GM23338 (cell line): ENCODE measurements at regions not wholly inside any gene's neighbourhood (a gene's known extent, or its start where the extent isn't known, plus 50 kb on each side); places are given as distances from the start of the nearest gene placed in this dataset.

Experiments
- ATAC-seq: fragments of 200-7000 bp; cut with Tn5 transposase; 3 replicates; pipeline ENCODE4 v1.9.1; 2020
- DNase-seq: peaks from one replicate; pipeline ENCODE4 v3.0.0-alpha.2; 2015; ENCODE audit warnings: low spot score
- H2AFZ ChIP-seq: fragments of 200-600 bp; sonication (generic); 2 replicates; pipeline ENCODE4 v1.8.0; 2016; ENCODE audit warnings: antibody characterized with exemption, mild to moderate bottlenecking, moderate library complexity
- H3F3A ChIP-seq: fragments of 200-600 bp; sonication (generic); replicated peaks from 2 replicates; pipeline ENCODE4 v1.8.0; 2017; ENCODE audit warnings: antibody characterized with exemption, mixed run types, low read depth
- H3K27ac ChIP-seq: fragments of 200-600 bp; sonication (generic); 2 replicates; pipeline ENCODE4 v1.6.1; 2016; ENCODE audit warnings: low read depth
- H3K27me3 ChIP-seq: fragments of 200-600 bp; sonication (generic); 2 replicates; pipeline ENCODE4 v1.8.0; 2016; ENCODE audit warnings: mild to moderate bottlenecking, mixed run types, moderate library complexity; ENCODE audit not compliant: insufficient read depth
- H3K36me3 ChIP-seq: fragments of 200-600 bp; sonication (generic); 2 replicates; pipeline ENCODE4 v1.8.0; 2016; ENCODE audit warnings: mild to moderate bottlenecking; ENCODE audit not compliant: insufficient read depth
- H3K4me1 ChIP-seq: fragments of 200-600 bp; sonication (generic); 2 replicates; pipeline ENCODE4 v1.8.0; 2016; ENCODE audit warnings: mild to moderate bottlenecking, moderate library complexity; ENCODE audit not compliant: insufficient read depth
- H3K4me2 ChIP-seq: fragments of 200-600 bp; sonication (generic); 2 replicates; pipeline ENCODE4 v1.7.1; 2017; ENCODE audit warnings: mixed run types
- H3K4me3 ChIP-seq: fragments of 200-600 bp; sonication (generic); 2 replicates; pipeline ENCODE4 v1.6.1; 2016; ENCODE audit warnings: mixed run types
- H3K79me2 ChIP-seq: fragments of 200-600 bp; sonication (generic); replicated peaks from 2 replicates; pipeline ENCODE4 v1.8.0; 2017; ENCODE audit warnings: mild to moderate bottlenecking; ENCODE audit not compliant: insufficient read depth
- H3K9me2 ChIP-seq: fragments of 200-600 bp; sonication (generic); 2 replicates; pipeline ENCODE4 v1.8.0; 2017; ENCODE audit not compliant: insufficient read depth
- H4K20me1 ChIP-seq: fragments of 200-600 bp; sonication (generic); replicated peaks from 2 replicates; pipeline ENCODE4 v1.8.0; 2017; ENCODE audit warnings: mild to moderate bottlenecking; ENCODE audit not compliant: insufficient read depth
- H3K27ac Mint-ChIP-seq: 2 replicates; pipeline ENCODE4 v1.8.0; 2020; ENCODE audit warnings: inconsistent platforms, mild to moderate bottlenecking, moderate library complexity, mixed read lengths
- H3K27me3 Mint-ChIP-seq: 3 replicates; pipeline ENCODE4 v1.8.0; 2022; ENCODE audit warnings: low read depth, mild to moderate bottlenecking, moderate library complexity, mixed read lengths, inconsistent platforms; ENCODE audit not compliant: insufficient read depth, poor library complexity
- H3K36me3 Mint-ChIP-seq: 3 replicates; pipeline ENCODE4 v1.8.0; 2021; ENCODE audit warnings: low read depth, mild to moderate bottlenecking, inconsistent platforms, moderate library complexity, mixed read lengths
- H3K4me1 Mint-ChIP-seq: 3 replicates; pipeline ENCODE4 v1.8.0; 2020; ENCODE audit warnings: mild to moderate bottlenecking, inconsistent platforms, mixed read lengths
- H3K4me3 Mint-ChIP-seq: 3 replicates; pipeline ENCODE4 v1.8.0; 2021; ENCODE audit warnings: moderate library complexity, mild to moderate bottlenecking, inconsistent platforms, mixed read lengths
- H3K9me3 Mint-ChIP-seq: 3 replicates; pipeline ENCODE4 v1.8.0; 2020; ENCODE audit warnings: moderate library complexity, mild to moderate bottlenecking, inconsistent platforms, mixed read lengths
- CREB1 ChIP-seq: fragments of 250-450 bp; sonication (Bioruptor Pico); IDR thresholded peaks from 2 replicates; pipeline ENCODE4 v1.5.0; 2020; ENCODE audit warnings: low read depth, mild to moderate bottlenecking, moderate library complexity
- EZH2phosphoT487 ChIP-seq: fragments of 200-600 bp; sonication (generic); IDR thresholded peaks from one replicate; pipeline ENCODE4 v1.8.1; 2018; ENCODE audit warnings: antibody characterized with exemption; ENCODE audit not compliant: unreplicated experiment
- NANOG ChIP-seq: IDR thresholded peaks from 2 replicates; pipeline ENCODE4 v1.6.1; 2016; ENCODE audit warnings: antibody characterized with exemption, borderline replicate concordance
- STAT1 ChIP-seq: IDR thresholded peaks from one replicate; pipeline ENCODE4 v1.6.1; 2016; ENCODE audit warnings: antibody characterized with exemption; ENCODE audit not compliant: unreplicated experiment
- ZNF114 ChIP-seq: fragments of 250-450 bp; sonication (Bioruptor Pico); IDR thresholded peaks from 2 replicates; pipeline ENCODE4 v1.5.0; 2020; ENCODE audit warnings: mild to moderate bottlenecking, moderate library complexity
- ZNF331 ChIP-seq: fragments of 250-450 bp; sonication (Bioruptor Pico); IDR thresholded peaks from 2 replicates; pipeline ENCODE4 v1.5.0; 2020; ENCODE audit warnings: low read depth, mild to moderate bottlenecking, moderate library complexity
- TF ChIP-seq, protein P1 (sequence below), 2 experiments: fragments of 200-600 bp in 1 of 2; sonication (generic) in 1 of 2; conservative IDR thresholded peaks; 2 replicates each; pipeline versions ENCODE4 v1.5.1 to v1.6.1; 2016 to 2017; ENCODE audit warnings: antibody characterized with exemption in 2 of 2, low read depth in 2 of 2, mild to moderate bottlenecking in 2 of 2, moderate library complexity in 1 of 2
- TF ChIP-seq, protein P2 (sequence below): IDR thresholded peaks from one replicate; pipeline ENCODE4 v1.6.1; 2018; ENCODE audit warnings: antibody characterized with exemption; ENCODE audit not compliant: unreplicated experiment
- TF ChIP-seq, protein P3 (sequence below): IDR thresholded peaks from 2 replicates; pipeline ENCODE4 v1.6.1; 2016; ENCODE audit warnings: antibody characterized with exemption
- TF ChIP-seq, protein P4 (sequence below): fragments of 250-450 bp; sonication (Bioruptor Pico); IDR thresholded peaks from 2 replicates; pipeline ENCODE4 v1.5.0; 2020; ENCODE audit warnings: mild to moderate bottlenecking, moderate library complexity

DNA sequence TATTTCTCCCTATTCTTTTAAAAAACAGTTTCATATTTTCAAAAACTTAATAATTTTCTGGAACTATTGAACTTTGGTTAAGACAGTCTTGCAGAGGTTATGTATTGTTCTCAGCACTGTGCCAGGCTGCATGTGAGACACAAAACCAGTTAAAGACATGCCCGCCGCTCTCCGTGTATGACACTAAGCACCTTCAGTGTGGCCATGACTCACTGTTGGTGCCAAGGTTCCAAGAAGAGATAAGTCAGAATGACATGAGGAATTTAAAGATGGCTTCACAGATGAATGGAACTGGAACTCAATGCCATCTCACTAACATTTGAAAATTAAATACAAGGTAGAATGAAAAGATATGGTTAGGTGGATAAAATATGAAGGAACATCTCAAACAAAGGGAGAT, 525.5 kb upstream of the ZFP42 start (continued):
- TF ChIP-seq STAT1 (no peak), ZNF331 (CRISPR knock-in tag) (no peak), NANOG (no peak), ZNF114 (CRISPR knock-in tag) (no peak), CREB1 (no peak), EZH2phosphoT487 (no peak)
- TF ChIP-seq, protein P1, sequence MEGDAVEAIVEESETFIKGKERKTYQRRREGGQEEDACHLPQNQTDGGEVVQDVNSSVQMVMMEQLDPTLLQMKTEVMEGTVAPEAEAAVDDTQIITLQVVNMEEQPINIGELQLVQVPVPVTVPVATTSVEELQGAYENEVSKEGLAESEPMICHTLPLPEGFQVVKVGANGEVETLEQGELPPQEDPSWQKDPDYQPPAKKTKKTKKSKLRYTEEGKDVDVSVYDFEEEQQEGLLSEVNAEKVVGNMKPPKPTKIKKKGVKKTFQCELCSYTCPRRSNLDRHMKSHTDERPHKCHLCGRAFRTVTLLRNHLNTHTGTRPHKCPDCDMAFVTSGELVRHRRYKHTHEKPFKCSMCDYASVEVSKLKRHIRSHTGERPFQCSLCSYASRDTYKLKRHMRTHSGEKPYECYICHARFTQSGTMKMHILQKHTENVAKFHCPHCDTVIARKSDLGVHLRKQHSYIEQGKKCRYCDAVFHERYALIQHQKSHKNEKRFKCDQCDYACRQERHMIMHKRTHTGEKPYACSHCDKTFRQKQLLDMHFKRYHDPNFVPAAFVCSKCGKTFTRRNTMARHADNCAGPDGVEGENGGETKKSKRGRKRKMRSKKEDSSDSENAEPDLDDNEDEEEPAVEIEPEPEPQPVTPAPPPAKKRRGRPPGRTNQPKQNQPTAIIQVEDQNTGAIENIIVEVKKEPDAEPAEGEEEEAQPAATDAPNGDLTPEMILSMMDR (conservative IDR thresholded peaks at IDR 0.05; ENCODE audit: low read depth in 2 of 2) = no peak
- TF ChIP-seq, protein P2, sequence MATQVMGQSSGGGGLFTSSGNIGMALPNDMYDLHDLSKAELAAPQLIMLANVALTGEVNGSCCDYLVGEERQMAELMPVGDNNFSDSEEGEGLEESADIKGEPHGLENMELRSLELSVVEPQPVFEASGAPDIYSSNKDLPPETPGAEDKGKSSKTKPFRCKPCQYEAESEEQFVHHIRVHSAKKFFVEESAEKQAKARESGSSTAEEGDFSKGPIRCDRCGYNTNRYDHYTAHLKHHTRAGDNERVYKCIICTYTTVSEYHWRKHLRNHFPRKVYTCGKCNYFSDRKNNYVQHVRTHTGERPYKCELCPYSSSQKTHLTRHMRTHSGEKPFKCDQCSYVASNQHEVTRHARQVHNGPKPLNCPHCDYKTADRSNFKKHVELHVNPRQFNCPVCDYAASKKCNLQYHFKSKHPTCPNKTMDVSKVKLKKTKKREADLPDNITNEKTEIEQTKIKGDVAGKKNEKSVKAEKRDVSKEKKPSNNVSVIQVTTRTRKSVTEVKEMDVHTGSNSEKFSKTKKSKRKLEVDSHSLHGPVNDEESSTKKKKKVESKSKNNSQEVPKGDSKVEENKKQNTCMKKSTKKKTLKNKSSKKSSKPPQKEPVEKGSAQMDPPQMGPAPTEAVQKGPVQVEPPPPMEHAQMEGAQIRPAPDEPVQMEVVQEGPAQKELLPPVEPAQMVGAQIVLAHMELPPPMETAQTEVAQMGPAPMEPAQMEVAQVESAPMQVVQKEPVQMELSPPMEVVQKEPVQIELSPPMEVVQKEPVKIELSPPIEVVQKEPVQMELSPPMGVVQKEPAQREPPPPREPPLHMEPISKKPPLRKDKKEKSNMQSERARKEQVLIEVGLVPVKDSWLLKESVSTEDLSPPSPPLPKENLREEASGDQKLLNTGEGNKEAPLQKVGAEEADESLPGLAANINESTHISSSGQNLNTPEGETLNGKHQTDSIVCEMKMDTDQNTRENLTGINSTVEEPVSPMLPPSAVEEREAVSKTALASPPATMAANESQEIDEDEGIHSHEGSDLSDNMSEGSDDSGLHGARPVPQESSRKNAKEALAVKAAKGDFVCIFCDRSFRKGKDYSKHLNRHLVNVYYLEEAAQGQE = no peak
- TF ChIP-seq, protein P3, sequence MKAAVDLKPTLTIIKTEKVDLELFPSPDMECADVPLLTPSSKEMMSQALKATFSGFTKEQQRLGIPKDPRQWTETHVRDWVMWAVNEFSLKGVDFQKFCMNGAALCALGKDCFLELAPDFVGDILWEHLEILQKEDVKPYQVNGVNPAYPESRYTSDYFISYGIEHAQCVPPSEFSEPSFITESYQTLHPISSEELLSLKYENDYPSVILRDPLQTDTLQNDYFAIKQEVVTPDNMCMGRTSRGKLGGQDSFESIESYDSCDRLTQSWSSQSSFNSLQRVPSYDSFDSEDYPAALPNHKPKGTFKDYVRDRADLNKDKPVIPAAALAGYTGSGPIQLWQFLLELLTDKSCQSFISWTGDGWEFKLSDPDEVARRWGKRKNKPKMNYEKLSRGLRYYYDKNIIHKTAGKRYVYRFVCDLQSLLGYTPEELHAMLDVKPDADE = no peak

DNA sequence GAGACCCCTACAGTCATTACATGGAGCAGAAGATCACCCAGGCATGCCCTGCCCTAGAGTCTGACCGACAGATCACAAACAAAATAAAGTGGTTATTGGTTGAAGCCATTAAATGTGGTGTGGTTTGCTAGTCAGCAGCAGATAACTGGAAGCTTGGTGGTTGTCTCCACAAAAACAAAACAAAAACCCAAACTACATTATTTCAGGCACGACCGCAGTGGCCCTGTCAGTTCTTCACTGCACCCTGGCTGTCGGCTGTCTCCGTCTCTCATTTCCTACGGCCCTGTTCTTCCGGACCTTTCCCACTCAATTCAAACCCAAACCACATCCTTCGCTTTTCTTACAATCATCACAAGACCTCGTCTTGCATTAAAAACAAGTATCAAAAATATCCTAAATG, 521.3 kb upstream of the ZFP42 start:
- Histone ChIP-seq H3K27me3 (no peaks in the 10 kb centered on the region), H3K4me1 (no peaks in the 10 kb centered on the region), H3K4me2 (no peak overlapping the region), H3K79me2 (no peaks in the 10 kb centered on the region), H4K20me1 (no peaks in the 10 kb centered on the region), H2AFZ (no peak overlapping the region), H3K4me3 (no peak overlapping the region), H3K9me2 (no peaks in the 10 kb centered on the region), H3F3A (no peaks in the 10 kb centered on the region), H3K36me3 (no peaks in the 10 kb centered on the region), H3K27ac (no peak overlapping the region)
- Mint-ChIP-seq H3K9me3 (no peaks in the 10 kb centered on the region), H3K4me3 (no peak overlapping the region), H3K36me3 (no peaks in the 10 kb centered on the region; the same call in 2 of the 3 replicates), H3K27ac (no peak overlapping the region), H3K4me1 (no peaks in the 10 kb centered on the region), H3K27me3 (no peaks in the 10 kb centered on the region)
- ATAC-seq (no peak), DNase-seq (no peak)
- TF ChIP-seq, protein P1 (conservative IDR thresholded peaks at IDR 0.05; ENCODE audit: low read depth in 2 of 2) = no peak
- TF ChIP-seq ZNF114 (CRISPR knock-in tag) (no peak), EZH2phosphoT487 (no peak), CREB1 (no peak), ZNF331 (CRISPR knock-in tag) (no peak), NANOG (no peak)
- TF ChIP-seq, protein P4, sequence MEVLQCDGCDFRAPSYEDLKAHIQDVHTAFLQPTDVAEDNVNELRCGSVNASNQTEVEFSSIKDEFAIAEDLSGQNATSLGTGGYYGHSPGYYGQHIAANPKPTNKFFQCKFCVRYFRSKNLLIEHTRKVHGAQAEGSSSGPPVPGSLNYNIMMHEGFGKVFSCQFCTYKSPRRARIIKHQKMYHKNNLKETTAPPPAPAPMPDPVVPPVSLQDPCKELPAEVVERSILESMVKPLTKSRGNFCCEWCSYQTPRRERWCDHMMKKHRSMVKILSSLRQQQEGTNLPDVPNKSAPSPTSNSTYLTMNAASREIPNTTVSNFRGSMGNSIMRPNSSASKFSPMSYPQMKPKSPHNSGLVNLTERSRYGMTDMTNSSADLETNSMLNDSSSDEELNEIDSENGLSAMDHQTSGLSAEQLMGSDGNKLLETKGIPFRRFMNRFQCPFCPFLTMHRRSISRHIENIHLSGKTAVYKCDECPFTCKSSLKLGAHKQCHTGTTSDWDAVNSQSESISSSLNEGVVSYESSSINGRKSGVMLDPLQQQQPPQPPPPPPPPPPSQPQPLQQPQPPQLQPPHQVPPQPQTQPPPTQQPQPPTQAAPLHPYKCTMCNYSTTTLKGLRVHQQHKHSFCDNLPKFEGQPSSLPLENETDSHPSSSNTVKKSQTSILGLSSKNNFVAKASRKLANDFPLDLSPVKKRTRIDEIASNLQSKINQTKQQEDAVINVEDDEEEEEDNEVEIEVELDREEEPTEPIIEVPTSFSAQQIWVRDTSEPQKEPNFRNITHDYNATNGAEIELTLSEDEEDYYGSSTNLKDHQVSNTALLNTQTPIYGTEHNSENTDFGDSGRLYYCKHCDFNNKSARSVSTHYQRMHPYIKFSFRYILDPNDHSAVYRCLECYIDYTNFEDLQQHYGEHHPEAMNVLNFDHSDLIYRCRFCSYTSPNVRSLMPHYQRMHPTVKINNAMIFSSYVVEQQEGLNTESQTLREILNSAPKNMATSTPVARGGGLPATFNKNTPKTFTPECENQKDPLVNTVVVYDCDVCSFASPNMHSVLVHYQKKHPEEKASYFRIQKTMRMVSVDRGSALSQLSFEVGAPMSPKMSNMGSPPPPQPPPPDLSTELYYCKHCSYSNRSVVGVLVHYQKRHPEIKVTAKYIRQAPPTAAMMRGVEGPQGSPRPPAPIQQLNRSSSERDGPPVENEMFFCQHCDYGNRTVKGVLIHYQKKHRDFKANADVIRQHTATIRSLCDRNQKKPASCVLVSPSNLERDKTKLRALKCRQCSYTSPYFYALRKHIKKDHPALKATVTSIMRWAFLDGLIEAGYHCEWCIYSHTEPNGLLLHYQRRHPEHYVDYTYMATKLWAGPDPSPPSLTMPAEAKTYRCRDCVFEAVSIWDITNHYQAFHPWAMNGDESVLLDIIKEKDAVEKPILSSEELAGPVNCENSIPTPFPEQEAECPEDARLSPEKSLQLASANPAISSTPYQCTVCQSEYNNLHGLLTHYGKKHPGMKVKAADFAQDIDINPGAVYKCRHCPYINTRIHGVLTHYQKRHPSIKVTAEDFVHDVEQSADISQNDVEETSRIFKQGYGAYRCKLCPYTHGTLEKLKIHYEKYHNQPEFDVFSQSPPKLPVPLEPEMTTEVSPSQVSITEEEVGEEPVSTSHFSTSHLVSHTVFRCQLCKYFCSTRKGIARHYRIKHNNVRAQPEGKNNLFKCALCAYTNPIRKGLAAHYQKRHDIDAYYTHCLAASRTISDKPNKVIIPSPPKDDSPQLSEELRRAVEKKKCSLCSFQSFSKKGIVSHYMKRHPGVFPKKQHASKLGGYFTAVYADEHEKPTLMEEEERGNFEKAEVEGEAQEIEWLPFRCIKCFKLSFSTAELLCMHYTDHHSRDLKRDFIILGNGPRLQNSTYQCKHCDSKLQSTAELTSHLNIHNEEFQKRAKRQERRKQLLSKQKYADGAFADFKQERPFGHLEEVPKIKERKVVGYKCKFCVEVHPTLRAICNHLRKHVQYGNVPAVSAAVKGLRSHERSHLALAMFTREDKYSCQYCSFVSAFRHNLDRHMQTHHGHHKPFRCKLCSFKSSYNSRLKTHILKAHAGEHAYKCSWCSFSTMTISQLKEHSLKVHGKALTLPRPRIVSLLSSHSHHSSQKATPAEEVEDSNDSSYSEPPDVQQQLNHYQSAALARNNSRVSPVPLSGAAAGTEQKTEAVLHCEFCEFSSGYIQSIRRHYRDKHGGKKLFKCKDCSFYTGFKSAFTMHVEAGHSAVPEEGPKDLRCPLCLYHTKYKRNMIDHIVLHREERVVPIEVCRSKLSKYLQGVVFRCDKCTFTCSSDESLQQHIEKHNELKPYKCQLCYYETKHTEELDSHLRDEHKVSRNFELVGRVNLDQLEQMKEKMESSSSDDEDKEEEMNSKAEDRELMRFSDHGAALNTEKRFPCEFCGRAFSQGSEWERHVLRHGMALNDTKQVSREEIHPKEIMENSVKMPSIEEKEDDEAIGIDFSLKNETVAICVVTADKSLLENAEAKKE (CRISPR knock-in tag) = no peak
